Fibroblast of lung (primary cell): ENCODE measurements at regions not wholly inside any gene's neighbourhood (a gene's known extent, or its start where the extent isn't known, plus 50 kb on each side); places are given as distances from the start of the nearest gene placed in this dataset.
A peak's percentile ranks its signal among the peaks of the same experiment; 100 is the strongest.

Experiments used
- DNase-seq, 2 donors: peaks; one replicate each; pipeline versions ENCODE4 v3.0.0 to v3.0.0-alpha.2; 2010; ENCODE audit warnings: low read depth in 2 of 2
- H2AFZ ChIP-seq: 2 replicates; pipeline ENCODE4 v1.5.1; 2012; ENCODE audit warnings: low read length, control low read depth, inconsistent platforms
- H3K27ac ChIP-seq: 2 replicates; pipeline ENCODE4 v1.5.1; 2011; ENCODE audit warnings: low read length, control low read depth; ENCODE audit not compliant: insufficient read depth
- H3K27me3 ChIP-seq: 2 replicates; pipeline ENCODE4 v1.5.1; 2011; ENCODE audit warnings: mild to moderate bottlenecking, low read length; ENCODE audit not compliant: control insufficient read depth, insufficient read depth
- H3K36me3 ChIP-seq: 2 replicates; pipeline ENCODE4 v1.5.1; 2011; ENCODE audit warnings: low read length; ENCODE audit not compliant: control insufficient read depth, insufficient read depth
- H3K4me1 ChIP-seq: 2 replicates; pipeline ENCODE4 v1.5.1; 2011; ENCODE audit warnings: low read length; ENCODE audit not compliant: control insufficient read depth, insufficient read depth; ENCODE audit errors: extremely low read depth
- H3K4me2 ChIP-seq: 2 replicates; pipeline ENCODE4 v1.5.1; 2011; ENCODE audit warnings: low read length, control low read depth; ENCODE audit not compliant: insufficient read depth; ENCODE audit errors: extremely low read depth
- H3K4me3 ChIP-seq, 4 experiments: fragments of 200-600 bp in 1 of 4; sonication (generic) in 1 of 4; replicated peaks in 1 of 4; 2 replicates each; pipeline ENCODE4 v1.5.1; 2011 to 2016; ENCODE audit warnings: low read length in 4 of 4, low read depth in 3 of 4, mild to moderate bottlenecking in 3 of 4, control low read depth in 2 of 4, inconsistent platforms in 1 of 4, mixed read lengths in 1 of 4; ENCODE audit not compliant: insufficient read depth in 1 of 4; ENCODE audit errors: control extremely low read depth in 1 of 4
- H3K79me2 ChIP-seq: 2 replicates; pipeline ENCODE4 v1.5.1; 2012; ENCODE audit warnings: mild to moderate bottlenecking, low read length, inconsistent platforms; ENCODE audit not compliant: control insufficient read depth, insufficient read depth
- H3K9ac ChIP-seq: 2 replicates; pipeline ENCODE4 v1.5.1; 2011; ENCODE audit warnings: mild to moderate bottlenecking, low read length, control low read depth; ENCODE audit not compliant: insufficient read depth
- H3K9me3 ChIP-seq: 2 replicates; pipeline ENCODE4 v1.5.1; 2012; ENCODE audit warnings: low read depth, low read length; ENCODE audit not compliant: control insufficient read depth, insufficient read depth
- H4K20me1 ChIP-seq: 2 replicates; pipeline ENCODE4 v1.5.1; 2011; ENCODE audit warnings: low read length; ENCODE audit not compliant: control insufficient read depth, insufficient read depth; ENCODE audit errors: extremely low read depth
- CTCF ChIP-seq, 2 donors: IDR thresholded peaks in 1 of 2; conservative IDR thresholded peaks in 1 of 2; 1 replicate in 1 of 2; 2 replicates in 1 of 2; pipeline ENCODE4 v1.5.1; 2011 to 2012; ENCODE audit warnings: low read length in 2 of 2, control low read depth in 1 of 2, inconsistent platforms in 1 of 2, low read depth in 1 of 2, mild to moderate bottlenecking in 1 of 2
- EZH2 ChIP-seq: IDR thresholded peaks from 2 replicates; pipeline ENCODE4 v1.5.1; 2012; ENCODE audit warnings: low read length, control low read depth, mild to moderate bottlenecking; ENCODE audit errors: missing control alignments

GRCh38 chr12:47378222-47378582, 298.4 kb upstream of the AMIGO2 start:
- Histone ChIP-seq H3K27me3 (no peaks in the 10 kb centered on the region), H3K4me2 (no peak overlapping the region), H4K20me1 (no peaks in the 10 kb centered on the region), H3K79me2 (no peaks in the 10 kb centered on the region), H3K27ac (peak overlapping the region; percentile 27), H3K4me3 (no peak overlapping the region), H3K36me3 (no peaks in the 10 kb centered on the region), H3K9me3 (no peaks in the 10 kb centered on the region), H3K4me1 (no peaks in the 10 kb centered on the region), H2AFZ (no peak overlapping the region), H3K9ac (no peak overlapping the region)
- peak in 1 of 2 donors; percentile 63 for DNase-seq
- TF ChIP-seq EZH2 (no peak), CTCF (conservative IDR thresholded peaks at IDR 0.05 in 1 of 2, IDR thresholded peaks at IDR 0.05 in 1 of 2; ENCODE audit: low read depth in 1 of 2, low read length in 2 of 2) (no peak)

DNA sequence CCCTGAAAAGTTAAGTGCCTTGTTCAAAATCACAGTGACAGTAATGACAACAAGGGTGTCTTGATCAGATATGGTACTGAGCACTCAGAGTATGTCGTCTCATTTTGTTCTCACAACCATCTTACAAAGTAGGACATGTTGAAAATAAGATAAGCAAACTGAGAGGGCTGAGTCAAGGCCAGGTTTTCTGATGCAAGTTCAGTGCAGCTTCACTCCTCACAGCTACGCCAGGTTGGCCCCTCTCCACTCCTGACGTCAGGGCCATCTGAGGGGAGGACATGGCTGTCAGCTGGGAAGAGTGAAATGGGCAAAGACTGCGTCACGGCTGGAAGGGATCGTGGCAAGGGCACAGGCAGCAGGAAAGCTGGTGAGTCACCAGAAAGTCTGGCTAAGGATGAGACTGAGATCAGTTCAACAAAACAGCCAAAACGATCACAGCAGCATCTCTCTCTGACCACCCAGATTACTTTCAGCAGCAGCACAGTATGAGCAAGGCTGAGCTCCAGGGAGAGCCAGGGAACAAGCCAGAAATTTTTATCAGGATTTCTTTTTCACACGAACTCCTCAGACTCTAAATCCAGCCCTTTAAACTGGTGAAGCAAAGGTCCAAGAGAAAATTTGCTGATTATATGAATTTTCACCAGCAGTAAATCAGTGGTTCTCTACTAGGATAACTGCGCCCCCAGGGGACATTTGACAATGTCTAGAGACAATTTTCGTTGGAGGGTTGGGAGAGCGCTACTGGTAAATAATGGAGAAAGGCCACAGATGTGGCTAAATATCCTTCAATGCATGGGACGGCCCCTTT, 297.9 kb upstream of the AMIGO2 start:
- Histone ChIP-seq H2AFZ (peak overlapping the region; percentile 58), H3K27ac (peak overlapping the region; percentile 72), H4K20me1 (no peaks in the 10 kb centered on the region), H3K27me3 (no peaks in the 10 kb centered on the region), H3K4me3 (peak overlapping the region in 1 of 4 experiments; percentile 5), H3K9ac (peak overlapping the region; percentile 20), H3K4me2 (peak overlapping the region; percentile 75), H3K9me3 (no peaks in the 10 kb centered on the region), H3K36me3 (no peaks in the 10 kb centered on the region), H3K79me2 (no peaks in the 10 kb centered on the region), H3K4me1 (no peaks in the 10 kb centered on the region)
- peak; percentile 99 to 100 for DNase-seq
- TF ChIP-seq CTCF (conservative IDR thresholded peaks at IDR 0.05 in 1 of 2, IDR thresholded peaks at IDR 0.05 in 1 of 2; ENCODE audit: low read depth in 1 of 2, low read length in 2 of 2), result no peak
- no peak for TF ChIP-seq EZH2

DNA sequence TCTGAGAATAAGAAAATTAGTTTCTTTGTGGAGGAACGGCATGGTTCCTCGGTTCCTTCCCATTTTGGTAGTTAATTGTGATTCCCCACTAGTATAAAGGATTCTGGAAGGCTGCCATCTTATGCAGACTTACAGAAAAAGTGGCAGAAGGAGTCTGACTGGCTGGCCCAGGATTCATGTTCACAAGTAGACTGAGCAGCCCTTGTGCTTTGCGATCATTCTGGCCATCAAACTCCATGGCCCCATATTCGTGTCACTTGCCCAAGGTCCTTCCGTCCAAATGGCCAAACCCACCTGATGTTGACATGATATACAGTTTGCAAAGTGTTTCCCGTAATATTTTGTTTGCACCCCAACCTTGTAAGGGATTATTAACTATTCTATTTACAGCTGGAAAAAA, 297.2 kb upstream of the AMIGO2 start:
- Histone ChIP-seq H3K79me2 (no peaks in the 10 kb centered on the region), H3K4me3 (no peak overlapping the region), H3K27ac (peak overlapping the region; percentile 72), H4K20me1 (no peaks in the 10 kb centered on the region), H3K36me3 (no peaks in the 10 kb centered on the region), H3K4me1 (no peaks in the 10 kb centered on the region), H3K9me3 (no peaks in the 10 kb centered on the region), H3K27me3 (no peaks in the 10 kb centered on the region), H2AFZ (no peak overlapping the region), H3K4me2 (no peak overlapping the region), H3K9ac (no peak overlapping the region)
- DNase-seq, result peak; percentile 36 to 46
- no peak for TF ChIP-seq CTCF (conservative IDR thresholded peaks at IDR 0.05 in 1 of 2, IDR thresholded peaks at IDR 0.05 in 1 of 2; ENCODE audit: low read depth in 1 of 2, low read length in 2 of 2)
- no peak for TF ChIP-seq EZH2
